ENCODE measurements at regions not wholly inside any gene's neighbourhood (a gene's known extent, or its start where the extent isn't known, plus 50 kb on each side); places are given as distances from the start of the nearest gene placed in this dataset.

DNA sequence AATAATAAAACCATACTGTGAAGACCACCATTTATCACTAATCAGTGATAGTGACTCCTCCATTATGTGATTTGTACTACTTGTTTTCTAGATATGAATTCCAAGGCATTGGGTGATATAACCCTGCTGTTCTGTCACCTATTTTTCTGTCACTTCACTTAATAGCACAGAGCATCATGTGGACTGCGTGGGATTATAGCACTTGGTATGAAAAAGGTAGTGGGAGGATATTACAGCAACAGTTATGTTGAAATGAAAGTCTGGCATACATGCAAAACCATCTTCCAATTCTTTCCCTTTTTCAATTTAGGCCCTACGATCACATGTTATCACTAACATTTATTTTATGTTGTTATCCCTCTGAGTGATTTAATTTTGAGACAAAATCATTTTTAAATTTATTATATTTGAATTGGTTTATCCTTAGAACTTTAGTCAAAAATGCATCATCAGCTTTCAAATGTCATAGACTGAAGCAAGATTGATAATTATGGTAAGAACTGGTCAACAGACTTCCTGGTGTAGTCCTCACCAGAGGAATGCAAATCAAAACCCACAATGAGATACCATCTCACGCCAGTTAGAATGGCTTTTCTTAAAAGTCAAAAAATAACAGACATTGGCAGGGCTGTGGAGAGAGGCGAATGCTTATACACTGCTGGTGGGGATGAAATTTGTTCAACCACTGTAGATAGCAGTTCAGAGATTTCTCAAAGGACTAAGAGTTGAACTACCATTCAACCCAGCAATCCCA is 242.6 kb downstream of the IKZF2 start:
- TF ChIP-seq EZH2phosphoT487 (IDR thresholded peaks at IDR 0.05) (no peak), EZH2 (IDR thresholded peaks at IDR 0.05) (no peak)
- TF ChIP-seq, protein P1, sequence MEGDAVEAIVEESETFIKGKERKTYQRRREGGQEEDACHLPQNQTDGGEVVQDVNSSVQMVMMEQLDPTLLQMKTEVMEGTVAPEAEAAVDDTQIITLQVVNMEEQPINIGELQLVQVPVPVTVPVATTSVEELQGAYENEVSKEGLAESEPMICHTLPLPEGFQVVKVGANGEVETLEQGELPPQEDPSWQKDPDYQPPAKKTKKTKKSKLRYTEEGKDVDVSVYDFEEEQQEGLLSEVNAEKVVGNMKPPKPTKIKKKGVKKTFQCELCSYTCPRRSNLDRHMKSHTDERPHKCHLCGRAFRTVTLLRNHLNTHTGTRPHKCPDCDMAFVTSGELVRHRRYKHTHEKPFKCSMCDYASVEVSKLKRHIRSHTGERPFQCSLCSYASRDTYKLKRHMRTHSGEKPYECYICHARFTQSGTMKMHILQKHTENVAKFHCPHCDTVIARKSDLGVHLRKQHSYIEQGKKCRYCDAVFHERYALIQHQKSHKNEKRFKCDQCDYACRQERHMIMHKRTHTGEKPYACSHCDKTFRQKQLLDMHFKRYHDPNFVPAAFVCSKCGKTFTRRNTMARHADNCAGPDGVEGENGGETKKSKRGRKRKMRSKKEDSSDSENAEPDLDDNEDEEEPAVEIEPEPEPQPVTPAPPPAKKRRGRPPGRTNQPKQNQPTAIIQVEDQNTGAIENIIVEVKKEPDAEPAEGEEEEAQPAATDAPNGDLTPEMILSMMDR (IDR thresholded peaks at IDR 0.05), result no peak
